GM04503 (cell line): ENCODE measurements at regions not wholly inside any gene's neighbourhood (a gene's known extent, or its start where the extent isn't known, plus 50 kb on each side); places are given as distances from the start of the nearest gene placed in this dataset.
"Not testable (repeated sequence)": the region's sequence is repeated elsewhere in the genome, so short reads cannot be mapped to it uniquely, and the experiment has no call there.

Source experiments
- DNase-seq: peaks from one replicate; pipeline ENCODE4 v3.0.0-alpha.2; 2012; ENCODE audit warnings: low read depth

GRCh38 chr6:79431537-79431933, 105.7 kb downstream of the LCA5 start:
- no peak for DNase-seq

GRCh38 chr6:79430913-79431536, 106.2 kb downstream of the LCA5 start:
- no peak for DNase-seq

GRCh38 chr6:79427721-79428120, 109.5 kb downstream of the LCA5 start:
- DNase-seq = no peak

GRCh38 chr6:79426625-79427278, 110.5 kb downstream of the LCA5 start:
- no peak for DNase-seq

GRCh38 chr6:79425589-79426311, 111.5 kb downstream of the LCA5 start:
- no peak for DNase-seq

GRCh38 chr6:79423216-79423615, 114.0 kb downstream of the LCA5 start:
- DNase-seq = no peak

GRCh38 chr6:79422666-79423065, 114.6 kb downstream of the LCA5 start:
- DNase-seq = no peak

- DNase-seq = peak; percentile 9
These were observed 115.3 kb downstream of the LCA5 start for GRCh38 chr6:79421707-79422484.

GRCh38 chr6:79421001-79421411, 116.2 kb downstream of the LCA5 start:
- DNase-seq = peak; percentile 9

GRCh38 chr6:79420054-79420453, 117.2 kb downstream of the LCA5 start:
- no peak for DNase-seq

- DNase-seq = no peak
These were observed 120.3 kb downstream of the LCA5 start for GRCh38 chr6:79416931-79417330.

- no peak for DNase-seq
These were observed 123.6 kb downstream of the LCA5 start for GRCh38 chr6:79413562-79414002.

GRCh38 chr6:79410806-79411205, 126.4 kb downstream of the LCA5 start:
- DNase-seq = no peak

GRCh38 chr6:79408256-79408974, 128.8 kb downstream of the LCA5 start:
- DNase-seq = no peak

GRCh38 chr6:79404677-79405076, 132.6 kb downstream of the LCA5 start:
- DNase-seq = no peak

GRCh38 chr6:79404261-79404660, 133.0 kb downstream of the LCA5 start:
- DNase-seq = no peak

- DNase-seq = no peak
These were observed 133.7 kb downstream of the LCA5 start for GRCh38 chr6:79403563-79403962.

- no peak for DNase-seq
These were observed 134.1 kb downstream of the LCA5 start for GRCh38 chr6:79403086-79403485.

GRCh38 chr6:79399499-79399898, 137.7 kb downstream of the LCA5 start:
- no peak for DNase-seq

- not testable (repeated sequence) for DNase-seq
These were observed 138.6 kb downstream of the LCA5 start for GRCh38 chr6:79398617-79399016.

GRCh38 chr6:79396625-79397024, 140.6 kb downstream of the LCA5 start:
- no peak for DNase-seq

GRCh38 chr6:79394690-79395089, 142.5 kb downstream of the LCA5 start:
- DNase-seq = no peak
